ENCODE measurements at regions not wholly inside any gene's neighbourhood (a gene's known extent, or its start where the extent isn't known, plus 50 kb on each side); places are given as distances from the start of the nearest gene placed in this dataset.

GRCh38 chr4:189514209-189514608 is 426.5 kb upstream of the FRG1 start:
- WGBS, 2 donors, result 92 to 93% methylated on average over 9 of the region's 9 CpGs
- Histone ChIP-seq H3K4me1 (no peaks in the 10 kb centered on the region), H3K9me3 (peaks cover 0 to 9% (median 0%) of the 10 kb centered on the region in 11 donors), H3K27me3 (no peaks in the 10 kb centered on the region), H3K4me3 (no peak overlapping the region), H3K27ac (no peak overlapping the region), H3K36me3 (no peaks in the 10 kb centered on the region)
- no peak for ATAC-seq
- DNase-seq, result no peak
- no peak for TF ChIP-seq CTCF (IDR thresholded peaks at IDR 0.05)
- intact Hi-C loops (cut with DNase I), result no loop called here

DNA sequence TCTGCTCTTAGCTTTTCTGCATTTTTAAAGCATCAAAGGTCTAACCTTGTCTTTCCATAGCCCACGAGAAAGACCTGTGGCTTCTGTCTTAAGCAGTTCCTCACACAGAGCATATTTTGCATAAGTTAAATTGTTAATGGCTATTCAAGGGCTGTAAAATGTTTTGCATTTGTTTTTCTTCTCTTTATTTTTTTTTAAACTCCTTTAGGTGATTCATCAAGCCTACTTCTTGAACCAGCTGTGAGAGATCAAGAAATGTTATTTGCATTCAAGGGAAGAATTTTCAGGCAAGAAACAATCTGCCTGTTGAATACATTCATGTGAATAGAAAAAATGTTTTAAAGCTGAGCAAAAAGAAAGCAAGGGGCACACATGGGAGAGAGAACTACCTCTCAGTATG is 423.8 kb upstream of the FRG1 start:
- DNase-seq (no peak), ATAC-seq (no peak)
- peaks cover 0 to 2% (median 0%) of the 10 kb centered on the region in 11 donors for H3K9me3 ChIP-seq
- no peak overlapping the region for H3K27ac ChIP-seq
- H3K4me1 ChIP-seq, result no peaks in the 10 kb centered on the region
- no peaks in the 10 kb centered on the region for H3K36me3 ChIP-seq
- H3K27me3 ChIP-seq, result peaks cover 0 to 4% (median 0%) of the 10 kb centered on the region in 7 donors
- intact Hi-C loops (cut with DNase I), result no loop called here
- TF ChIP-seq CTCF (IDR thresholded peaks at IDR 0.05), result no peak
- 41 to 72% methylated on average over 1 of the region's 1 CpG for WGBS, 2 donors
- no peak overlapping the region for H3K4me3 ChIP-seq

- intact Hi-C loops (cut with DNase I), result no loop called here
- 76 to 84% methylated on average over 2 of the region's 2 CpGs for WGBS, 2 donors
- no peak for TF ChIP-seq CTCF (IDR thresholded peaks at IDR 0.05)
- Histone ChIP-seq H3K36me3 (no peaks in the 10 kb centered on the region), H3K4me1 (no peaks in the 10 kb centered on the region), H3K9me3 (peaks cover 0 to 16% (median 0%) of the 10 kb centered on the region in 11 donors), H3K4me3 (no peak overlapping the region), H3K27ac (no peak overlapping the region), H3K27me3 (peaks cover 0 to 4% (median 0%) of the 10 kb centered on the region in 7 donors)
- DNase-seq (no peak), ATAC-seq (no peak)
These were observed 421.5 kb upstream of the FRG1 start for GRCh38 chr4:189519186-189519585.

GRCh38 chr4:189525304-189525703 is 415.4 kb upstream of the FRG1 start:
- intact Hi-C loops (cut with DNase I), result no loop called here
- Histone ChIP-seq H3K4me3 (no peak overlapping the region), H3K9me3 (peaks cover 0 to 52% (median 9%) of the 10 kb centered on the region in 11 donors), H3K27ac (no peak overlapping the region), H3K4me1 (no peaks in the 10 kb centered on the region), H3K36me3 (no peaks in the 10 kb centered on the region), H3K27me3 (peaks cover 0 to 2% (median 0%) of the 10 kb centered on the region in 7 donors)
- TF ChIP-seq CTCF (IDR thresholded peaks at IDR 0.05), result no peak
- 54 to 62% methylated on average over 4 of the region's 4 CpGs for WGBS, 2 donors
- ATAC-seq (no peak), DNase-seq (no peak)
